H9 (cell line): ENCODE measurements at regions not wholly inside any gene's neighbourhood (a gene's known extent, or its start where the extent isn't known, plus 50 kb on each side); places are given as distances from the start of the nearest gene placed in this dataset.

Experiments
- DNase-seq: peaks from one replicate; pipeline ENCODE4 v3.0.0-alpha.2; 2017
- H2AFZ ChIP-seq: one replicate; pipeline ENCODE4 v1.6.1; 2013; ENCODE audit warnings: mild to moderate bottlenecking, low read length, control low read depth, moderate library complexity
- H2AK5ac ChIP-seq: 2 replicates; pipeline ENCODE4 v1.6.1; 2013; ENCODE audit warnings: low read length, control low read depth, mixed read lengths; ENCODE audit not compliant: insufficient read length
- H2BK120ac ChIP-seq: one replicate; pipeline ENCODE4 v1.6.1; 2013; ENCODE audit warnings: low read depth, mild to moderate bottlenecking, low read length, control low read depth, inconsistent platforms; ENCODE audit not compliant: poor library complexity, severe bottlenecking
- H2BK12ac ChIP-seq: 2 replicates; pipeline ENCODE4 v1.6.1; 2013; ENCODE audit warnings: low read length, control low read depth, mixed read lengths, low read depth; ENCODE audit not compliant: insufficient read length
- H2BK15ac ChIP-seq: 2 replicates; pipeline ENCODE4 v1.6.1; 2013; ENCODE audit warnings: low read depth, low read length, control low read depth
- H2BK20ac ChIP-seq: one replicate; pipeline ENCODE4 v1.6.1; 2013; ENCODE audit warnings: low read depth, mild to moderate bottlenecking, low read length, control low read depth, inconsistent platforms; ENCODE audit not compliant: poor library complexity, severe bottlenecking
- H2BK5ac ChIP-seq: 2 replicates; pipeline ENCODE4 v1.6.1; 2013; ENCODE audit warnings: low read length, control low read depth, mixed read lengths; ENCODE audit not compliant: insufficient read length
- H3K14ac ChIP-seq: 2 replicates; pipeline ENCODE4 v1.6.1; 2013; ENCODE audit warnings: low read length, control low read depth; ENCODE audit not compliant: insufficient read depth
- H3K18ac ChIP-seq: 2 replicates; pipeline ENCODE4 v1.6.1; 2013; ENCODE audit warnings: low read depth, mild to moderate bottlenecking, mixed read lengths, low read length, control low read depth; ENCODE audit not compliant: insufficient read length
- H3K23ac ChIP-seq: 2 replicates; pipeline ENCODE4 v1.6.1; 2013; ENCODE audit warnings: low read length, control low read depth, mixed read lengths, low read depth; ENCODE audit not compliant: insufficient read length
- H3K23me2 ChIP-seq: 2 replicates; pipeline ENCODE4 v1.6.1; 2013; ENCODE audit warnings: low read depth, mild to moderate bottlenecking, mixed read lengths, low read length, control low read depth; ENCODE audit not compliant: insufficient read length, poor library complexity, severe bottlenecking
- H3K27ac ChIP-seq: 2 replicates; pipeline ENCODE4 v1.5.1; 2013; ENCODE audit warnings: low read length, control low read depth, mixed read lengths, low read depth; ENCODE audit not compliant: insufficient read length
- H3K27me3 ChIP-seq: 2 replicates; pipeline ENCODE4 v1.6.1; 2013; ENCODE audit warnings: low read length, control low read depth, inconsistent platforms; ENCODE audit not compliant: insufficient read depth
- H3K4ac ChIP-seq: 2 replicates; pipeline ENCODE4 v1.6.1; 2013; ENCODE audit warnings: low read depth, mild to moderate bottlenecking, control low read depth, inconsistent platforms, low read length, moderate library complexity
- H3K4me1 ChIP-seq: 2 replicates; pipeline ENCODE4 v1.6.1; 2013; ENCODE audit warnings: low read length, control low read depth, inconsistent platforms; ENCODE audit not compliant: insufficient read depth
- H3K4me2 ChIP-seq: 2 replicates; pipeline ENCODE4 v1.6.1; 2013; ENCODE audit warnings: low read length, control low read depth, mixed read lengths; ENCODE audit not compliant: insufficient read length, insufficient read depth
- H3K56ac ChIP-seq: 2 replicates; pipeline ENCODE4 v1.6.1; 2013; ENCODE audit warnings: low read depth, mild to moderate bottlenecking, mixed read lengths, low read length, control low read depth; ENCODE audit not compliant: insufficient read length
- H3K79me1 ChIP-seq: 2 replicates; pipeline ENCODE4 v1.6.1; 2013; ENCODE audit warnings: low read depth, mild to moderate bottlenecking, moderate library complexity, low read length, control low read depth, inconsistent platforms; ENCODE audit not compliant: insufficient read depth, poor library complexity, severe bottlenecking
- H3K79me2 ChIP-seq: 2 replicates; pipeline ENCODE4 v1.6.1; 2013; ENCODE audit warnings: low read length, control low read depth, inconsistent platforms; ENCODE audit not compliant: insufficient read depth
- H3K9ac ChIP-seq: 2 replicates; pipeline ENCODE4 v1.6.1; 2013; ENCODE audit warnings: low read length, control low read depth, mixed read lengths; ENCODE audit not compliant: insufficient read length; ENCODE audit errors: extremely low read depth
- H3K9me3 ChIP-seq: one replicate; pipeline ENCODE4 v1.6.1; 2013; ENCODE audit warnings: low read depth, low read length, inconsistent platforms; ENCODE audit not compliant: control insufficient read depth
- H3T11ph ChIP-seq: one replicate; pipeline ENCODE4 v1.6.1; 2013; ENCODE audit warnings: mild to moderate bottlenecking, low read length, control low read depth, inconsistent platforms
- H4K20me1 ChIP-seq: one replicate; pipeline ENCODE4 v1.6.1; 2013; ENCODE audit not compliant: control insufficient read depth, insufficient read length, insufficient read depth
- H4K5ac ChIP-seq: 2 replicates; pipeline ENCODE4 v1.6.1; 2013; ENCODE audit warnings: low read depth, mild to moderate bottlenecking, mixed read lengths, low read length, control low read depth; ENCODE audit not compliant: insufficient read length
- H4K8ac ChIP-seq: replicated peaks from 2 replicates; pipeline ENCODE4 v1.6.1; 2013; ENCODE audit warnings: low read length, control low read depth, mixed read lengths, low read depth; ENCODE audit not compliant: insufficient read length
- H4K91ac ChIP-seq: 2 replicates; pipeline ENCODE4 v1.6.1; 2013; ENCODE audit warnings: low read depth, mild to moderate bottlenecking, moderate library complexity, mixed read lengths, low read length, control low read depth; ENCODE audit not compliant: insufficient read length
- H3K27ac Mint-ChIP-seq, 3 experiments: 2 replicates in 2 of 3; 3 replicates in 1 of 3; pipeline ENCODE4 v1.8.0; 2020 to 2021; ENCODE audit warnings: mixed read lengths in 3 of 3, mild to moderate bottlenecking in 1 of 3, moderate library complexity in 1 of 3
- H3K27me3 Mint-ChIP-seq: 2 replicates; pipeline ENCODE4 v1.8.0; 2021; ENCODE audit warnings: low read depth, mild to moderate bottlenecking, moderate library complexity, mixed read lengths
- H3K36me3 Mint-ChIP-seq, 3 experiments: 2 replicates in 2 of 3; 3 replicates in 1 of 3; pipeline ENCODE4 v1.8.0; 2020 to 2021; ENCODE audit warnings: low read depth in 3 of 3, mixed read lengths in 3 of 3; ENCODE audit not compliant: insufficient read depth in 1 of 3
- H3K4me1 Mint-ChIP-seq, 2 experiments: 2 replicates each; pipeline ENCODE4 v1.8.0; 2020; ENCODE audit warnings: mixed read lengths in 2 of 2
- H3K4me3 Mint-ChIP-seq, 2 experiments: 2 replicates in 1 of 2; 3 replicates in 1 of 2; pipeline ENCODE4 v1.8.0; 2020 to 2021; ENCODE audit warnings: mild to moderate bottlenecking in 2 of 2, mixed read lengths in 2 of 2, moderate library complexity in 1 of 2
- H3K9me3 Mint-ChIP-seq, 2 experiments: 2 replicates in 1 of 2; 3 replicates in 1 of 2; pipeline ENCODE4 v1.8.0; 2020; ENCODE audit warnings: mild to moderate bottlenecking in 2 of 2, mixed read lengths in 2 of 2, moderate library complexity in 1 of 2
- CTCF ChIP-seq: fragments of 200-600 bp; sonication (generic); conservative IDR thresholded peaks from 3 replicates; pipeline ENCODE4 v1.8.0; 2021; ENCODE audit warnings: antibody characterized with exemption, mild to moderate bottlenecking
- WGBS: extraction: QIAGEN DNeasy Blood & Tissue Kit; methylation state at CpG from one replicate; pipeline ENCODE4 v1.1.7; 2013; ENCODE audit warnings: missing lambda C conversion rate, low lambda C conversion rate, mixed read lengths; ENCODE audit not compliant: insufficient read length; ENCODE audit errors: extremely low coverage; 5-methylcytosine and 5-hydroxymethylcytosine counted together

GRCh38 chrX:125947501-125947900 is 218.6 kb downstream of the DCAF12L2 start:
- Histone ChIP-seq H3K9ac (no peak overlapping the region), H3K4ac (no peak overlapping the region), H2BK12ac (no peak overlapping the region), H3K18ac (no peak overlapping the region), H3K4me2 (no peak overlapping the region), H3K27ac (no peak overlapping the region), H4K91ac (no peak overlapping the region), H4K20me1 (no peaks in the 10 kb centered on the region), H3K23ac (no peak overlapping the region), H3K9me3 (no peaks in the 10 kb centered on the region), H3K14ac (no peak overlapping the region), H4K8ac (no peak overlapping the region), H3K27me3 (no peaks in the 10 kb centered on the region), H3K56ac (no peak overlapping the region), H2BK5ac (no peak overlapping the region), H3K4me1 (no peaks in the 10 kb centered on the region), H3K79me1 (no peaks in the 10 kb centered on the region), H2AFZ (no peak overlapping the region), H3T11ph (no peak overlapping the region), H4K5ac (no peak overlapping the region), H3K79me2 (no peaks in the 10 kb centered on the region), H2BK15ac (no peak overlapping the region), H3K23me2 (no peaks in the 10 kb centered on the region), H2BK120ac (no peak overlapping the region), H2AK5ac (no peak overlapping the region), H2BK20ac (no peak overlapping the region)
- WGBS: no CpG with 5 or more reads among the region's 1 CpG
- TF ChIP-seq CTCF: no peak
- no peaks in the 10 kb centered on the region for H3K27me3 Mint-ChIP-seq
- no peaks in the 10 kb centered on the region for H3K36me3 Mint-ChIP-seq
- DNase-seq: no peak
- H3K4me3 Mint-ChIP-seq: no peak overlapping the region
- H3K4me1 Mint-ChIP-seq: no peaks in the 10 kb centered on the region
- H3K27ac Mint-ChIP-seq: no peak overlapping the region
- peaks cover 4 to 38% of the 10 kb centered on the region in 2 experiments for H3K9me3 Mint-ChIP-seq
